ENCODE measurements at regions not wholly inside any gene's neighbourhood (a gene's known extent, or its start where the extent isn't known, plus 50 kb on each side); places are given as distances from the start of the nearest gene placed in this dataset.

DNA sequence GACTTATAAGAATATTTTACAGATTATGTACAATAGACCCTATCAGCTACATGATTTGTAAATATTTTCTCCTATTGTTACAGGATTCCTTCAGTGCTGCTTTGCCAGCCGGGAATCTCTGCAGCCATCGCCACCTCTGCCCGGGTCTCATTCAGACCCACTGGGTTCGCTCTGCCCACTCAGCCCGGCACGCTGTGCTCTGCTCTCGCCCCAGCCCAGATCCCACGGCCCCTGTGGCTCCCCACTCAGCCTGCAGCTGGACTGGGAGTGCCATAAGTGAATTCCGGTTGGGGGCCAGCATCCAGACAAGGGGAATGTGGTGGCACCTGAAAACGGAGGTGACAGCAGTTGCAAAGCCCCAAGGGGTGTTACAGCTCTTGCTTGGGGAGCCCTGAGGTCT is 71.8 kb downstream of the NPAP1 start:
- no peak for TF ChIP-seq POLR2A (IDR thresholded peaks at IDR 0.05)
- TF ChIP-seq, protein P1, sequence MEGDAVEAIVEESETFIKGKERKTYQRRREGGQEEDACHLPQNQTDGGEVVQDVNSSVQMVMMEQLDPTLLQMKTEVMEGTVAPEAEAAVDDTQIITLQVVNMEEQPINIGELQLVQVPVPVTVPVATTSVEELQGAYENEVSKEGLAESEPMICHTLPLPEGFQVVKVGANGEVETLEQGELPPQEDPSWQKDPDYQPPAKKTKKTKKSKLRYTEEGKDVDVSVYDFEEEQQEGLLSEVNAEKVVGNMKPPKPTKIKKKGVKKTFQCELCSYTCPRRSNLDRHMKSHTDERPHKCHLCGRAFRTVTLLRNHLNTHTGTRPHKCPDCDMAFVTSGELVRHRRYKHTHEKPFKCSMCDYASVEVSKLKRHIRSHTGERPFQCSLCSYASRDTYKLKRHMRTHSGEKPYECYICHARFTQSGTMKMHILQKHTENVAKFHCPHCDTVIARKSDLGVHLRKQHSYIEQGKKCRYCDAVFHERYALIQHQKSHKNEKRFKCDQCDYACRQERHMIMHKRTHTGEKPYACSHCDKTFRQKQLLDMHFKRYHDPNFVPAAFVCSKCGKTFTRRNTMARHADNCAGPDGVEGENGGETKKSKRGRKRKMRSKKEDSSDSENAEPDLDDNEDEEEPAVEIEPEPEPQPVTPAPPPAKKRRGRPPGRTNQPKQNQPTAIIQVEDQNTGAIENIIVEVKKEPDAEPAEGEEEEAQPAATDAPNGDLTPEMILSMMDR (IDR thresholded peaks at IDR 0.05) = no peak
